Iris pigment epithelial cell (primary cell): ENCODE measurements at regions not wholly inside any gene's neighbourhood (a gene's known extent, or its start where the extent isn't known, plus 50 kb on each side); places are given as distances from the start of the nearest gene placed in this dataset.
A peak's percentile ranks its signal among the peaks of the same experiment; 100 is the strongest.

Source experiments
- DNase-seq: peaks from one replicate; pipeline ENCODE4 v3.0.0-alpha.2; 2011; ENCODE audit warnings: low read depth

- peak; percentile 22 for DNase-seq
These were observed 239.2 kb downstream of the CMPK2 start for GRCh38 chr2:6626401-6627012.

- no peak for DNase-seq
These were observed 238.4 kb downstream of the CMPK2 start for GRCh38 chr2:6627316-6627715.

GRCh38 chr2:6630209-6630608, 235.5 kb downstream of the CMPK2 start:
- DNase-seq, result no peak

GRCh38 chr2:6635296-6635695, 230.4 kb downstream of the CMPK2 start:
- no peak for DNase-seq

GRCh38 chr2:6637330-6637729, 228.4 kb downstream of the CMPK2 start:
- DNase-seq, result no peak

GRCh38 chr2:6639929-6640620, 225.6 kb downstream of the CMPK2 start:
- no peak for DNase-seq

- no peak for DNase-seq
These were observed 225.1 kb downstream of the CMPK2 start for GRCh38 chr2:6640621-6641015.

GRCh38 chr2:6641956-6642355, 223.8 kb downstream of the CMPK2 start:
- DNase-seq, result no peak

- no peak for DNase-seq
These were observed 221.4 kb downstream of the CMPK2 start for GRCh38 chr2:6644261-6644660.

GRCh38 chr2:6645004-6645403, 220.7 kb downstream of the CMPK2 start:
- DNase-seq, result no peak

GRCh38 chr2:6645672-6646071, 220.0 kb downstream of the CMPK2 start:
- no peak for DNase-seq

GRCh38 chr2:6647046-6647445, 218.7 kb downstream of the CMPK2 start:
- DNase-seq, result no peak

- no peak for DNase-seq
These were observed 217.0 kb downstream of the CMPK2 start for GRCh38 chr2:6648596-6649247.

GRCh38 chr2:6650311-6650710, 215.4 kb downstream of the CMPK2 start:
- DNase-seq, result no peak

- DNase-seq, result no peak
These were observed 213.5 kb downstream of the CMPK2 start for GRCh38 chr2:6652251-6652650.

- no peak for DNase-seq
These were observed 212.4 kb downstream of the CMPK2 start for GRCh38 chr2:6653281-6653750.

- DNase-seq, result no peak
These were observed 211.4 kb downstream of the CMPK2 start for GRCh38 chr2:6654279-6654678.

GRCh38 chr2:6656633-6657032, 209.1 kb downstream of the CMPK2 start:
- DNase-seq, result no peak

- no peak for DNase-seq
These were observed 208.6 kb downstream of the CMPK2 start for GRCh38 chr2:6657136-6657535.

GRCh38 chr2:6657855-6658254, 207.9 kb downstream of the CMPK2 start:
- DNase-seq, result no peak

- DNase-seq, result no peak
These were observed 201.2 kb downstream of the CMPK2 start for GRCh38 chr2:6664332-6665061.
